Naive thymus-derived CD4-positive, alpha-beta T cell (primary cell): ENCODE measurements at regions not wholly inside any gene's neighbourhood (a gene's known extent, or its start where the extent isn't known, plus 50 kb on each side); places are given as distances from the start of the nearest gene placed in this dataset.

Experiments
- ATAC-seq: fragments of 150-1000 bp; cut with Tn5 transposase; 2 replicates; pipeline ENCODE4 v1.10.0; 2021; ENCODE audit warnings: mild to moderate bottlenecking, moderate library complexity
- CTCF ChIA-PET: fragments of 350-600 bp; sonication (Branson Sonifier 250); formaldehyde crosslinking; loops from one replicate; lab custom pipeline; 2021; ENCODE audit warnings: antibody characterized with exemption; lab: Charles Lee
- POLR2A ChIA-PET: fragments of 350-600 bp; sonication (Branson Sonifier 250); formaldehyde crosslinking; loops from one replicate; lab custom pipeline; 2021; ENCODE audit warnings: antibody characterized with exemption, inconsistent platforms; lab: Charles Lee
- DNase-seq, 9 donors: peaks; one replicate each; pipeline versions ENCODE4 v3.0.0 to v3.0.0-alpha.2; 2020 to 2022; ENCODE audit warnings: mixed read lengths in 1 of 9
- H3K27ac ChIP-seq: one replicate; pipeline ENCODE4 v1.7.0; 2013; ENCODE audit warnings: mild to moderate bottlenecking, low read depth, low read length, moderate library complexity
- H3K27me3 ChIP-seq, 2 donors: one replicate each; pipeline ENCODE4 v1.7.0; 2013; ENCODE audit warnings: low read length in 2 of 2, mild to moderate bottlenecking in 2 of 2, moderate library complexity in 2 of 2; ENCODE audit not compliant: control insufficient read depth in 2 of 2, insufficient read depth in 2 of 2
- H3K36me3 ChIP-seq, 3 experiments: 1 replicate in 2 of 3; 2 replicates in 1 of 3; pipeline ENCODE4 v1.7.0; 2013; ENCODE audit warnings: low read length in 3 of 3, mild to moderate bottlenecking in 3 of 3, moderate library complexity in 1 of 3; ENCODE audit not compliant: insufficient read depth in 3 of 3, control insufficient read depth in 2 of 3
- H3K4me1 ChIP-seq, 2 donors: one replicate each; pipeline ENCODE4 v1.7.0; 2013; ENCODE audit warnings: low read length in 2 of 2, mild to moderate bottlenecking in 2 of 2, moderate library complexity in 1 of 2; ENCODE audit not compliant: control insufficient read depth in 2 of 2, insufficient read depth in 2 of 2
- H3K4me3 ChIP-seq: 2 replicates; pipeline ENCODE4 v1.7.0; 2013; ENCODE audit warnings: mild to moderate bottlenecking, low read length
- H3K9me3 ChIP-seq, 3 experiments: 1 replicate in 2 of 3; 2 replicates in 1 of 3; pipeline ENCODE4 v1.7.0; 2013; ENCODE audit warnings: low read length in 3 of 3; ENCODE audit not compliant: control insufficient read depth in 2 of 3
- H3K27ac Mint-ChIP-seq, 9 donors: one replicate each; pipeline ENCODE4 v1.8.0; 2020 to 2022; ENCODE audit warnings: mixed read lengths in 9 of 9, mild to moderate bottlenecking in 8 of 9, moderate library complexity in 5 of 9, inconsistent platforms in 2 of 9
- H3K27me3 Mint-ChIP-seq, 5 donors: one replicate each; pipeline ENCODE4 v1.8.0; 2021 to 2022; ENCODE audit warnings: mixed read lengths in 5 of 5, mild to moderate bottlenecking in 1 of 5
- H3K36me3 Mint-ChIP-seq, 5 donors: one replicate each; pipeline ENCODE4 v1.8.0; 2020 to 2022; ENCODE audit warnings: mixed read lengths in 5 of 5, mild to moderate bottlenecking in 3 of 5, inconsistent platforms in 1 of 5
- H3K4me1 Mint-ChIP-seq, 7 donors: one replicate each; pipeline ENCODE4 v1.8.0; 2020 to 2022; ENCODE audit warnings: mixed read lengths in 7 of 7, mild to moderate bottlenecking in 3 of 7, inconsistent platforms in 1 of 7
- H3K4me3 Mint-ChIP-seq, 10 donors: one replicate each; pipeline ENCODE4 v1.8.0; 2020 to 2022; ENCODE audit warnings: mild to moderate bottlenecking in 10 of 10, mixed read lengths in 10 of 10, moderate library complexity in 6 of 10, inconsistent platforms in 2 of 10
- H3K9me3 Mint-ChIP-seq, 11 donors: one replicate each; pipeline ENCODE4 v1.8.0; 2020 to 2022; ENCODE audit warnings: mixed read lengths in 11 of 11, mild to moderate bottlenecking in 4 of 11, inconsistent platforms in 1 of 11, moderate library complexity in 1 of 11
- intact Hi-C, 2 donors: fragments of 100-400 bp; cut with micrococcal nuclease; formaldehyde crosslinking; loops; one replicate each; pipeline ENCODE4 v1.15.1; 2023

GRCh38 chr6:91708534-91708933 is 1121.7 kb upstream of the MAP3K7 start:
- Histone ChIP-seq H3K36me3 (no peaks in the 10 kb centered on the region), H3K27ac (no peak overlapping the region), H3K4me1 (no peaks in the 10 kb centered on the region), H3K4me3 (no peak overlapping the region), H3K27me3 (no peaks in the 10 kb centered on the region), H3K9me3 (no peaks in the 10 kb centered on the region)
- peaks cover 0 to 6% (median 0%) of the 10 kb centered on the region in 11 donors for H3K9me3 Mint-ChIP-seq
- intact Hi-C loops, result no loop called here
- H3K27ac Mint-ChIP-seq, result no peak overlapping the region
- no peaks in the 10 kb centered on the region for H3K4me1 Mint-ChIP-seq
- no peaks in the 10 kb centered on the region for H3K36me3 Mint-ChIP-seq
- ChIA-PET POLR2A (no interaction called here), CTCF (no interaction called here)
- ATAC-seq (no peak), DNase-seq (no peak)
- no peak overlapping the region for H3K4me3 Mint-ChIP-seq
- no peaks in the 10 kb centered on the region for H3K27me3 Mint-ChIP-seq

GRCh38 chr6:91705646-91706045 is 1118.8 kb upstream of the MAP3K7 start:
- Histone ChIP-seq H3K9me3 (no peaks in the 10 kb centered on the region), H3K4me1 (no peaks in the 10 kb centered on the region), H3K4me3 (no peak overlapping the region), H3K27me3 (no peaks in the 10 kb centered on the region), H3K36me3 (no peaks in the 10 kb centered on the region), H3K27ac (no peak overlapping the region)
- intact Hi-C loops, result no loop called here
- Mint-ChIP-seq H3K27ac (no peak overlapping the region), H3K4me3 (no peak overlapping the region), H3K4me1 (no peaks in the 10 kb centered on the region), H3K9me3 (peaks cover 0 to 16% (median 4%) of the 10 kb centered on the region in 11 donors), H3K27me3 (no peaks in the 10 kb centered on the region), H3K36me3 (peaks cover 0 to 3% (median 0%) of the 10 kb centered on the region in 5 donors)
- POLR2A ChIA-PET, result no interaction called here
- ATAC-seq (no peak), DNase-seq (no peak)
- CTCF ChIA-PET, result no interaction called here

- H3K36me3 ChIP-seq, result no peaks in the 10 kb centered on the region
- no peaks in the 10 kb centered on the region for H3K27me3 ChIP-seq
- ChIA-PET CTCF (no interaction called here), POLR2A (no interaction called here)
- Mint-ChIP-seq H3K4me1 (no peaks in the 10 kb centered on the region), H3K27me3 (no peaks in the 10 kb centered on the region), H3K36me3 (peaks cover 0 to 3% (median 0%) of the 10 kb centered on the region in 5 donors), H3K9me3 (peaks cover 0 to 16% (median 4%) of the 10 kb centered on the region in 11 donors), H3K4me3 (no peak overlapping the region), H3K27ac (no peak overlapping the region)
- ATAC-seq, result no peak
- H3K9me3 ChIP-seq, result no peaks in the 10 kb centered on the region
- no peak for DNase-seq
- no peaks in the 10 kb centered on the region for H3K4me1 ChIP-seq
- intact Hi-C loops, result no loop called here
- no peak overlapping the region for H3K4me3 ChIP-seq
- H3K27ac ChIP-seq, result no peak overlapping the region
Observed at GRCh38 chr6:91704531-91704930, 1117.7 kb upstream of the MAP3K7 start.

- ChIA-PET POLR2A (interaction anchor here (0.6 kb wide), 1 partner anchor 252 kb away, joined by 3 read pairs; no protein-coding TSS in a partner anchor), CTCF (no interaction called here)
- no peaks in the 10 kb centered on the region for H3K9me3 ChIP-seq
- no peak overlapping the region for H3K27ac ChIP-seq
- Mint-ChIP-seq H3K4me1 (no peaks in the 10 kb centered on the region), H3K9me3 (peaks cover 0 to 12% (median 4%) of the 10 kb centered on the region in 11 donors), H3K36me3 (peaks cover 0 to 3% (median 0%) of the 10 kb centered on the region in 5 donors), H3K27me3 (no peaks in the 10 kb centered on the region), H3K27ac (no peak overlapping the region), H3K4me3 (no peak overlapping the region)
- no peaks in the 10 kb centered on the region for H3K36me3 ChIP-seq
- H3K4me3 ChIP-seq, result no peak overlapping the region
- intact Hi-C loops, result no loop called here
- ATAC-seq, result no peak
- no peaks in the 10 kb centered on the region for H3K4me1 ChIP-seq
- DNase-seq, result no peak
- no peaks in the 10 kb centered on the region for H3K27me3 ChIP-seq
Observed at GRCh38 chr6:91697010-91697695, 1110.3 kb upstream of the MAP3K7 start.

GRCh38 chr6:91695221-91695620 is 1108.3 kb upstream of the MAP3K7 start:
- H3K4me1 Mint-ChIP-seq, result no peaks in the 10 kb centered on the region
- H3K27me3 Mint-ChIP-seq, result no peaks in the 10 kb centered on the region
- Histone ChIP-seq H3K27ac (no peak overlapping the region), H3K27me3 (no peaks in the 10 kb centered on the region), H3K36me3 (no peaks in the 10 kb centered on the region), H3K9me3 (no peaks in the 10 kb centered on the region), H3K4me1 (no peaks in the 10 kb centered on the region), H3K4me3 (no peak overlapping the region)
- POLR2A ChIA-PET, result no interaction called here
- H3K36me3 Mint-ChIP-seq, result no peaks in the 10 kb centered on the region
- CTCF ChIA-PET, result interaction anchor here (0.6 kb wide), 1 partner anchor 181 kb away, joined by 3 read pairs; no protein-coding TSS in a partner anchor
- no peak overlapping the region for H3K4me3 Mint-ChIP-seq
- intact Hi-C loops, result no loop called here
- DNase-seq, result no peak
- ATAC-seq, result no peak
- H3K9me3 Mint-ChIP-seq, result peaks cover 0 to 5% (median 0%) of the 10 kb centered on the region in 11 donors
- H3K27ac Mint-ChIP-seq, result no peak overlapping the region

- CTCF ChIA-PET, result no interaction called here
Observed at GRCh38 chr6:91694016-91694654, 1107.3 kb upstream of the MAP3K7 start.

GRCh38 chr6:91691449-91691848 is 1104.6 kb upstream of the MAP3K7 start:
- ChIA-PET CTCF (no interaction called here), POLR2A (no interaction called here)
- H3K9me3 Mint-ChIP-seq, result peaks cover 0 to 10% (median 0%) of the 10 kb centered on the region in 11 donors
- H3K36me3 Mint-ChIP-seq, result no peaks in the 10 kb centered on the region
- no peak overlapping the region for H3K27ac Mint-ChIP-seq
- no peaks in the 10 kb centered on the region for H3K36me3 ChIP-seq
- DNase-seq (no peak), ATAC-seq (no peak)
- no peaks in the 10 kb centered on the region for H3K4me1 Mint-ChIP-seq
- intact Hi-C loops, result no loop called here
- H3K4me1 ChIP-seq, result no peaks in the 10 kb centered on the region
- H3K27ac ChIP-seq, result no peak overlapping the region
- no peaks in the 10 kb centered on the region for H3K9me3 ChIP-seq
- H3K4me3 ChIP-seq, result no peak overlapping the region
- H3K27me3 Mint-ChIP-seq, result no peaks in the 10 kb centered on the region
- no peak overlapping the region for H3K4me3 Mint-ChIP-seq
- H3K27me3 ChIP-seq, result no peaks in the 10 kb centered on the region

More at GRCh38 chr6:91694016-91694654, 1107.3 kb upstream of the MAP3K7 start:
- H3K4me3 Mint-ChIP-seq, result no peak overlapping the region
- H3K27me3 ChIP-seq, result no peaks in the 10 kb centered on the region
- no peaks in the 10 kb centered on the region for H3K4me1 ChIP-seq
- H3K27me3 Mint-ChIP-seq, result no peaks in the 10 kb centered on the region
- peaks cover 0 to 5% (median 0%) of the 10 kb centered on the region in 11 donors for H3K9me3 Mint-ChIP-seq
- H3K9me3 ChIP-seq, result no peaks in the 10 kb centered on the region
- DNase-seq (no peak), ATAC-seq (no peak)
- no peak overlapping the region for H3K27ac Mint-ChIP-seq
- intact Hi-C loops, result no loop called here
- POLR2A ChIA-PET, result no interaction called here
- H3K36me3 Mint-ChIP-seq, result no peaks in the 10 kb centered on the region
- H3K27ac ChIP-seq, result no peak overlapping the region
- no peak overlapping the region for H3K4me3 ChIP-seq
- H3K36me3 ChIP-seq, result no peaks in the 10 kb centered on the region
- H3K4me1 Mint-ChIP-seq, result no peaks in the 10 kb centered on the region
